ENCODE measurements at regions not wholly inside any gene's neighbourhood (a gene's known extent, or its start where the extent isn't known, plus 50 kb on each side); places are given as distances from the start of the nearest gene placed in this dataset.

GRCh38 chr1:147491098-147491497, 50.2 kb upstream of the BCL9 start:
- Histone ChIP-seq H3K4me2 (no peak overlapping the region), H3K9me3 (no peaks in the 10 kb centered on the region), H3K4me3 (no peak overlapping the region), H3K4me1 (no peaks in the 10 kb centered on the region), H3K27ac (no peak overlapping the region)
- no peak for DNase-seq (ENCODE audit: low read depth in 1 of 2, low spot score in 1 of 2)
- ATAC-seq = no peak
- ChIA-PET POLR2A (no interaction called here), CTCF (interaction anchor here (0.8 to 5.0 kb wide), 5 partner anchors 10 to 401 kb away, joined by 3 to 36 read pairs (median 4); no protein-coding TSS in a partner anchor)
- TF ChIP-seq ATOH8 (CRISPR knock-in tag; IDR thresholded peaks at IDR 0.05; ENCODE audit: low read depth) (no peak), ELK1 (IDR thresholded peaks at IDR 0.05; ENCODE audit: low read depth, low read length) (no peak), MAX (IDR thresholded peaks at IDR 0.05) (no peak), MAZ (IDR thresholded peaks at IDR 0.05; ENCODE audit: borderline replicate concordance, low read depth, low read length) (no peak), JUNB (IDR thresholded peaks at IDR 0.05) (no peak), ZC3H11A (IDR thresholded peaks at IDR 0.05) (no peak), FOSL2 (IDR thresholded peaks at IDR 0.05) (no peak), FOSL2 (CRISPR knock-in tag; IDR thresholded peaks at IDR 0.05) (no peak), FOSB (CRISPR knock-in tag; IDR thresholded peaks at IDR 0.05) (no peak), SMC3 (IDR thresholded peaks at IDR 0.05) (no peak), TFCP2L1 (CRISPR knock-in tag; IDR thresholded peaks at IDR 0.05) (no peak), HOXB13 (CRISPR knock-in tag; IDR thresholded peaks at IDR 0.05; ENCODE audit: low read depth) (no peak)
- 11% methylated on average over 2 of the region's 2 CpGs for WGBS (ENCODE audit: missing lambda C conversion rate)
- FAIRE-seq = no peak

Small RNAs in the stretch of these regions (small RNA-seq; reads per million reads assigned to genes)
- gene RF00019 = 0 reads per million in 6 experiments
